ENCODE measurements at regions not wholly inside any gene's neighbourhood (a gene's known extent, or its start where the extent isn't known, plus 50 kb on each side); places are given as distances from the start of the nearest gene placed in this dataset.

DNA sequence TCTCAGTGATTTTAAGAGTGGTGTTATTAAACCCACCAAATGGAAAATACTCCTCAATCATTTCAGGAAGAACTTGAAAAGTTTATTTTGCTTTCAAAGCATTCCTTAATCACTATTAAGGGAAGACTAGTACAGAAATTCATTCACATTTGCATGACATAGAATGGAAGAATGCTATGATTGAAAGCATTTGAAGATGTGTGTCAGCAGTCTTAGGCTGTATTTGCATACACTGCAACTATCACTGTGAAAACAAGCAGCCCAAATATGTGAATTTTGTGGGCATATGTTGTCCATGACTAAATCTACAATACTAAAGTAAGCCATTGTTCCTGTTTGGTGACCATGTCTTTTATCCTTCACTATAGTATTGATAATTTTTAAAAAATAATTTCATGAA lies 95.8 kb downstream of the CNTN3 start:
- no peak for TF ChIP-seq POLR2A (IDR thresholded peaks at IDR 0.05; ENCODE audit: extremely low read depth, insufficient read length)
- no peak for TF ChIP-seq MYC (IDR thresholded peaks at IDR 0.05; ENCODE audit: low read depth, low read length)
- TF ChIP-seq, protein P1, sequence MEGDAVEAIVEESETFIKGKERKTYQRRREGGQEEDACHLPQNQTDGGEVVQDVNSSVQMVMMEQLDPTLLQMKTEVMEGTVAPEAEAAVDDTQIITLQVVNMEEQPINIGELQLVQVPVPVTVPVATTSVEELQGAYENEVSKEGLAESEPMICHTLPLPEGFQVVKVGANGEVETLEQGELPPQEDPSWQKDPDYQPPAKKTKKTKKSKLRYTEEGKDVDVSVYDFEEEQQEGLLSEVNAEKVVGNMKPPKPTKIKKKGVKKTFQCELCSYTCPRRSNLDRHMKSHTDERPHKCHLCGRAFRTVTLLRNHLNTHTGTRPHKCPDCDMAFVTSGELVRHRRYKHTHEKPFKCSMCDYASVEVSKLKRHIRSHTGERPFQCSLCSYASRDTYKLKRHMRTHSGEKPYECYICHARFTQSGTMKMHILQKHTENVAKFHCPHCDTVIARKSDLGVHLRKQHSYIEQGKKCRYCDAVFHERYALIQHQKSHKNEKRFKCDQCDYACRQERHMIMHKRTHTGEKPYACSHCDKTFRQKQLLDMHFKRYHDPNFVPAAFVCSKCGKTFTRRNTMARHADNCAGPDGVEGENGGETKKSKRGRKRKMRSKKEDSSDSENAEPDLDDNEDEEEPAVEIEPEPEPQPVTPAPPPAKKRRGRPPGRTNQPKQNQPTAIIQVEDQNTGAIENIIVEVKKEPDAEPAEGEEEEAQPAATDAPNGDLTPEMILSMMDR (IDR thresholded peaks at IDR 0.05; ENCODE audit: low read depth, low read length), result no peak
- TF ChIP-seq, protein P2, sequence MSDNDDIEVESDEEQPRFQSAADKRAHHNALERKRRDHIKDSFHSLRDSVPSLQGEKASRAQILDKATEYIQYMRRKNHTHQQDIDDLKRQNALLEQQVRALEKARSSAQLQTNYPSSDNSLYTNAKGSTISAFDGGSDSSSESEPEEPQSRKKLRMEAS (IDR thresholded peaks at IDR 0.05; ENCODE audit: low read depth, low read length), result no peak
- DNase-seq (ENCODE audit: low read depth), result no peak
- no peak overlapping the region for H3K4me3 ChIP-seq (ENCODE audit: low read depth, low read length)

DNA sequence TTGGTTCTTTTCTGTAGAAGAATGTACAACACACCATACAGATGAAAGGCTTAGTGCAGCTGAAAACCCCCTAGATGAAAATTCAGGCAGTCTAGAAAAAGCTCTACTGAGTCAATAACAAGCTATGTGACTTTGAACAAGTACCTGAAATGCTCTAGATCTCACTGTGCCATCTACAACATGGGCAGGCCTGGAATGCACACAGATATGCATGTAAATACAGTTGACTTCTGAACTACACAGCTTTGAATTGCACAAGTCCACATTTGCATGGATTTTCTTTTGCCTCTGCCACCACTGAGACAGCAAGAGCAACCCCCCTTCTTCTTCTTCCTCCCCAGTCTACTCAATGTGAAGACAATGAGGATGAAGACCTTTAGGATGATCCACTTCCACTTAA lies 98.4 kb downstream of the CNTN3 start:
- DNase-seq (ENCODE audit: low read depth), result no peak
- no peak for TF ChIP-seq POLR2A (IDR thresholded peaks at IDR 0.05; ENCODE audit: extremely low read depth, insufficient read length)
- no peak overlapping the region for H3K4me3 ChIP-seq (ENCODE audit: low read depth, low read length)

DNA sequence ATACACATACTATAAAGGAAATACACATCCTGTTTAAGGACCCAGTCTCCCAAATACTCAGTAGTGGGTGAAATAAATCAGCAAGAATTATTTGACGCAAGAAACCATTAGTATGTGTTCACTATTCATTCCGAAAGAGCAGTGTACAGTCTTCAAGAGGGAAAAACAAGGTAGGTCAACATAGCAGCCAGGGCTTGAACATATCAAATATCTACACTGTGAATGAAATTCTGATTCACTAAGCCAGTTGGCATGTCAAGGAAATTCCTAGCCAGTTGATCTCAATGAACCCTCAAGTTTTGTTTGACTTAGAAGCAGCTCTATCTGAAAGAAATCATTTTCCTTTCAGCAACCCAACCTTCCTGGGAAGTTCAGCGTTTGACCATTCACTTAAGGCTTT lies 99.0 kb downstream of the CNTN3 start:
- no peak overlapping the region for H3K4me3 ChIP-seq (ENCODE audit: low read depth, low read length)
- TF ChIP-seq, protein P1 (IDR thresholded peaks at IDR 0.05; ENCODE audit: low read depth, low read length), result no peak
- TF ChIP-seq, protein P2 (IDR thresholded peaks at IDR 0.05; ENCODE audit: low read depth, low read length), result no peak
- no peak for TF ChIP-seq MYC (IDR thresholded peaks at IDR 0.05; ENCODE audit: low read depth, low read length)
- TF ChIP-seq POLR2A (IDR thresholded peaks at IDR 0.05; ENCODE audit: extremely low read depth, insufficient read length), result no peak
- no peak for DNase-seq (ENCODE audit: low read depth)

DNA sequence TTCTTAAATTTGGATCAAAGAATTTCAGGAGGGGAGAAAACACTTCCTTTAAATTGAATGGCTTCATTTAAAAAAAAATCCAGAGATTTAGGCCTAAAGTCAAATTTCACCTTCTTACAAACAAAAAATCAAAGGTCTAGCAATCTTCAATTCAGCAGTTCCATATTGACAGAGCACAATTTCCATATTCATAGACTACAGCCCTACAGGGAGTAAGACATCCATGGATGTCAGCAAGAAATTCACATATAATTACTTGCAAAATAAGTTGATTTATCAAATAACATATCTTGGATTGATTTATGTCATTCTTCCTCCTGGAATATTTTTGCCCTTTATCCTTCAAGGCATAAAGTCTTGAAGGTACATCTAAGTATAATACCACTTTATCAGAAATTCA lies 103.4 kb downstream of the CNTN3 start:
- TF ChIP-seq POLR2A (IDR thresholded peaks at IDR 0.05; ENCODE audit: extremely low read depth, insufficient read length) (no peak), MYC (IDR thresholded peaks at IDR 0.05; ENCODE audit: low read depth, low read length) (no peak)
- TF ChIP-seq, protein P2 (IDR thresholded peaks at IDR 0.05; ENCODE audit: low read depth, low read length), result no peak
- TF ChIP-seq, protein P1 (IDR thresholded peaks at IDR 0.05; ENCODE audit: low read depth, low read length), result no peak
- no peak for DNase-seq (ENCODE audit: low read depth)
- no peak overlapping the region for H3K4me3 ChIP-seq (ENCODE audit: low read depth, low read length)

DNA sequence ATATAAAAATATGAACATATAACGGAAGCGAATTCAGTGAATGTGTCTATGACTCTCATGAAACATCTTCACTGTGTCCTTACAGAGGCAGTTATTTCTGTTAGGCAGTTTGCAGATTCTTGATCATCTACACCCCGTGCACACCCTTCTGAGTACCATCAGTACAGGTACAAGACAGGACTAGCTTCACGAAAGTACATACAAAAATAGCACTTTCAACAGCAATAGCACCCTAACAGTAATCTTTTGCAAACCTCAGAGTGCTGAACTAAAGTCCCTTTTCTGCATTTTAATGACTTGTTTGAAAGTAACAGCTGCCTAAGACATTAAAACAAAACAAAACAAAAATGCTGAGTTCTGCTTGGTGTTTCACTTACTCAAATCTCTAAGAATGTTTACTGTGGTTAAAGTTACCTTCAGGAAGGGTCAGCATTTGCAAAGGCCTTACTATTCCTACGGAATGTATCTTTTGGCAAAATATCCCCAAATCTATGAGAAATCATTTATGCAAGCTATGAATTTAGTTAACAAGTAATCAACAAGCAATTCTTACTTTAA lies 104.1 kb downstream of the CNTN3 start:
- DNase-seq (ENCODE audit: low read depth), result no peak
- TF ChIP-seq POLR2A (IDR thresholded peaks at IDR 0.05; ENCODE audit: extremely low read depth, insufficient read length) (no peak), MYC (IDR thresholded peaks at IDR 0.05; ENCODE audit: low read depth, low read length) (no peak)
- TF ChIP-seq, protein P2 (IDR thresholded peaks at IDR 0.05; ENCODE audit: low read depth, low read length), result no peak
- TF ChIP-seq, protein P1 (IDR thresholded peaks at IDR 0.05; ENCODE audit: low read depth, low read length), result no peak
- no peak overlapping the region for H3K4me3 ChIP-seq (ENCODE audit: low read depth, low read length)

DNA sequence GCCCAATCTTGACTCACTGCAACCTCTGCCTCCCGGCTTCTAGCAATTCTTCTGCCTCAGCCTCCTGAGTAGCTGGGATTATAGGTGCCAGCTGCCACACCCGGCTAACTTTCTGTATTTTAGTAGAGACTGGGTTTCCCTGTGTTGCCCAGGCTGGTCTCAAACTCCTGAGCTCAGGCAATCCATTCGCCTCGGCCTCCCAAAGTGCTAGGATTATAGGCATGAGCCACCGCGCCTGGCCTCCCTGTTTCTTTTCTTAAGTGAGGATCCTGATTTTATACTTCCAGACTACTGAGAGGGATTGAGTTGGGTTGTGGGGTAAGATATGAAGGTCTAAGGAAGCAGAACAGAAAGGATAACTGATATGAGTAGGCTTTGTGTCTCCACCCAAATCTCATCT lies 106.8 kb downstream of the CNTN3 start:
- DNase-seq (ENCODE audit: low read depth), result no peak
- H3K4me3 ChIP-seq (ENCODE audit: low read depth, low read length), result no peak overlapping the region
- TF ChIP-seq POLR2A (IDR thresholded peaks at IDR 0.05; ENCODE audit: extremely low read depth, insufficient read length) (no peak), MYC (IDR thresholded peaks at IDR 0.05; ENCODE audit: low read depth, low read length) (no peak)

DNA sequence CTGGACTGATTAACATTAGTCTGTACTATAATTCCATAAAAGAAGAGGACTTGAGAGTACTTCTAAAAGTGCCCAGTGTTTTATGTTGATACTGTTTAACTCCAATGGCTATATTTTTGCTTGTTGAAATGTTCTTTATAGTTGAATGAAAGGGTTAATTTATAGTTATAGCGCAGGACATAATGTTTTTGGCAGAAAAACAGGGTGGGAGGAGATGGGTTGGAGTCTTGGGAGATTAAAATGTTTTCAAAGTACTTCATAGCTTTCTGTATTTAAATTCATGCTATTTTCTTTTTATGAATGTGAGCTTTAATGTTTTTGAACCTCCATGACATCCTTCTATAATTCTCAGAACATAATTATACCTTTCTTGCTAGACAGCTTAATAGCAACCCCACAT lies 108.2 kb downstream of the CNTN3 start:
- no peak overlapping the region for H3K4me3 ChIP-seq (ENCODE audit: low read depth, low read length)
- DNase-seq (ENCODE audit: low read depth), result no peak
- no peak for TF ChIP-seq POLR2A (IDR thresholded peaks at IDR 0.05; ENCODE audit: extremely low read depth, insufficient read length)
- no peak for TF ChIP-seq MYC (IDR thresholded peaks at IDR 0.05; ENCODE audit: low read depth, low read length)
